CMK (cell line): ENCODE measurements at regions not wholly inside any gene's neighbourhood (a gene's known extent, or its start where the extent isn't known, plus 50 kb on each side); places are given as distances from the start of the nearest gene placed in this dataset.
A peak's percentile ranks its signal among the peaks of the same experiment; 100 is the strongest.
"Not testable (repeated sequence)": the region's sequence is repeated elsewhere in the genome, so short reads cannot be mapped to it uniquely, and the experiment has no call there.

Experiments
- DNase-seq: peaks from one replicate; pipeline ENCODE4 v3.0.0-alpha.2; 2010; ENCODE audit warnings: low read depth

DNA sequence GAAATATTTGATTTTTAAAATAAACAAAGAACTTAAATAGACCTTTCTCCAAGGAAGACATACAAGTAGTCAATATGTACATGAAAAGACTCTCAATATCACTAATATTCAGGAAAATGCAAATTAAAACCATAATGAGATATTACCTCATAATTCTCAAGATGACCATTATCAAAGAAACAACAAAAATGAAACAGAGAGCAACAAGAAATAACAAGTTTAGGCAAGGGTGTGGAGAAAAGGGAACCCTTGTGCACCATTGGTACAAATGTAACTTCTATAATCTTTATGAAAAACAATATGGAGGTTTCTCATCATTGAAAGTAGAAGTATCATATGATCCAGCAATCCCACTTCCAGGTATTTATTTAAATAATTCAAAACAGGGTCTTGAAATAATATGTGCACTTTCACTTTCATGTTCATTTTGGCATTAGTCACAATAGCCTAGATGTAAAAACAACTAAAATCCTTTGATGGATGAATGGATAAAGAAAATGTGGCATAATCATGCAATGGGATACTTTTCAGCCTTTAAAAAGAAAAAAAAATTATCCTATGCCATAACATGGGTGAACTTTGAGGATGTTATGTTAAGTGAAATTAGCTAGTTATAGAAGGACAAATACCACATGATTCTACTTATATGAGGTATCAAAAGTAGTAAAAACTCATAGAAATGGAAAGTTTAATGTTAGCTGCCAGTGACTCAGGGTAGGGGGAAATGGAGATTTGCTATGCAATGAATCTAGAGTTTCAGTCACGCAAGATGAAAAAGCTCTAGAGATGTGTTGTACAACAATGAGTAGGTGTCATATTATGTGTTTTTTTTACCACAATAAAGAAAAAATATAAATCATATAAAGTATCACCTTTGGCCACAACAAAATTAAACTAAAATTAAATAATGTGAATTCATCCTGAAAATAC lies 114.5 kb upstream of the LYPLAL1 start:
- DNase-seq: no peak

- DNase-seq: no peak
Measured at GRCh38 chr1:219060798-219061197, 112.9 kb upstream of the LYPLAL1 start.

DNA sequence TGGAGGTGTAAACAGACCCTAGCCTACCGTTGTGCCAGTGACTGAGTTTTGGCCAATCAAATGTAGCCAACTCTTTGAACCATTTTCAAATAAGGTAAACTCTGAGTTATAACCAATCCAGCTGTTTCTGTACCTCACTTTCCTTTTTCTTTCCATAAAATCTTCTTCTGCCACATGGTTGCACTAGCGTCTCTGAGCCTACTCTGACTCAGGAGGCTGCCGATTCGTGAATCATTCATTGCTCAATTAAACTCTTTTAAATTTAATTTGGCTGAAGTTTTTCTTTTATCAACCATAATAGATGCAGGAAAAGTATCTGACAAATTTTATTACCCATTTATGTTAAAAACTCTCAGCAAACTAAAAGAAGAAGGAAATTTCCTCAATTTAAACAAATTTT lies 111.5 kb upstream of the LYPLAL1 start:
- DNase-seq: no peak

DNA sequence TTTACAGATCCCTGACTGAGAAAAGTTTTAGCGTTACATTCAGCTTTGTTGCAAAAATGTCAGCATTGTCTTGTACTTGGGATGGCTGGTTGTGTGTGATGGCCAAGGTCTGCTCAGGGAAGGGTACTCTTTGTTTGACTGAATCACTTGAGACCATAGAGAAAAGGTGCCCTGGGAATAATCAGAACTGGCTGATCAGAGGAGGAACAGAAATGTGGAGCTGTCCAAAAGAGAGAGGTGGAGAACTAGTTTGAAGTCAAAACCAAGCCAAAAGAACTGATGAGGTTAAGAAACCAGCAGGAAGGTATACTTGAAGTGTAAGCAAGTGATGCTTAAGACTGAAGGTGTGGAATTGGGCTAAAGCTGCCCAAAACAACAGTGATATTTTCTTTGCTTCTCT lies 107.6 kb upstream of the LYPLAL1 start:
- DNase-seq: no peak

- no peak for DNase-seq
Measured at GRCh38 chr1:219066631-219067349, 106.9 kb upstream of the LYPLAL1 start.

GRCh38 chr1:219067350-219067712 lies 106.3 kb upstream of the LYPLAL1 start:
- no peak for DNase-seq

DNA sequence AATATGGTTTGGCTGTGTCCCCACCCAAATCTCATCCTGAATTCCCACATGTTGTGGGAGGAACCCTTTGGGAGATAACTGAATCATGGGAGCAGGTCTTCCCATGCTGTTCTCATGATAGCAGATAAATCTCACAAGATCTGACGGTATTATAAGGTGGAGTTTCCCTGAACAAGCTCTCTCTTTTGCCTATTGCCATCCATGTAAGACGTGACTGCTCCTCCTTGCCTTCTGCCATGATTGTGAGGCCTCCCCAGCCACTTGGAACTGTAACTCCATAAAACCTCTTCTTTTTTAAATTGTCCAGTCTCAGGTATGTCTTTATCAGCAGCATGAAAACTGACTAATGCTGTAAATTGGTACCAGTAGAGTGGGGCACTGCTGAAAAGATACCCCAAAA lies 103.3 kb upstream of the LYPLAL1 start:
- not testable (repeated sequence) for DNase-seq

DNA sequence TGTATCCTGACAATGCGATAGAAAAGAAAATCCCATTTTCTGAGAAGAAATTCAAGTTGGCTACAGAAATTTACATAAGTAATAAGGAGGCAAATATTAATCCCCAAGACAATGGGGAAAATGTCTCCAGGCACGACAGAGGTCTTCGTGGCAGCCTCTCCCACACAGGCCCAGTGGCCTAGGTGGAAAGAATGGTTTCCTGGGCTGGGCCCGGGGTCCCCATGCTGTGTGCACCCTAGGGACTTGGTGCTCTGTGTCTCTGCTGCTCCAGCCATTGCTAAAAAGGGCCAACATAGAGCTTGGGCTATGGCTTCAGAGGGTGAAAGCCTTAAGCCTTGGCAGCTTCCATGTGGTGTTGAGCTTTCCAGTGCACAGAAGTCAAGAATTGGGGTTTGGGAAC lies 102.5 kb upstream of the LYPLAL1 start:
- DNase-seq: no peak

DNA sequence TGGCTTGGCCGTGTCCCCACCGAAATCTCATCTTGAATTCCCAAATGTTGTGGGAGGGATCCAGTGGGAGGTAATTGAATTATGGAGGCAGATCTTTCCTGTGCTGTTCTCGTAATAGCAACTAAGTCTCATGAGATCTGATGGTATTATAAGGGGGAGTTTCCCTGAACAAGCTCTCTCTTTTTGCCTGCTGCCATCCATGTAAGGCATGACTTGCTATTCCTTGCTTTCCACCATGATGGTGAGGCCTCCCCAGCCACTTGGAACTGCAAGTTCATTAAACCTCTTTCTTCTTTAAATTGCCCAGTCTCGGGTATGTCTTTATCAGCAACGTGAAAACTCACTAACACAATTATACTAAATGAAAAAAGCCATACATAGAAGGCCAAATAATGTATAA lies 101.3 kb upstream of the LYPLAL1 start:
- no peak for DNase-seq

DNA sequence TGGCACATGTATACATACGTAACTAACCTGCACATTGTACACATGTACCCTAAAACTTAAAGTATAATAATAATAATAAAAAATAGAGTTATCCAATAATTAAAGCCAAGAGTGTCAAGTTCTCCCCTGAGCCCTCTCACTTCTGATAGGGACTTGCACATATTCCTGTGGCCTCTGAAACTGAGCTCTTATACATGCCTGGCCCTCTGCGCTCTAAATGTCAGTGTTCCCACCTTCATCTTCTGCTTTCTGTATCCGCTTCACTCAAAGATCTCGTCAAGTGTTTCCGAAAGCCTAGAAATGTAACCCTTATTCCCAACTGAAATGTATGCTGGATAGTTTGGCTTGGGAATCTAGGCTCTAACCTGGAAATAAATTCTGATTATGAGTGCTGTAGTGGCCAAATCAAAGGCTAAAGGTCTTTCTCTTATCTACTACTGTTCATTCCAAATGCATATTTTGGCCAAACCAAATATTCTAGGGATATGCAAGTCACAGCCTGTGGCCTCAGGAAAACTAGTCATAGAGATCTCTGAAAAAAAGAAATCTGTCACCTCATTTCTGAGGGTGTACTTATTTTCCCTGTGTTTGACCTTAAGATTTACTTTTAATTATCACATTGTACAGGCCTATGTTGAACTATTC lies 99.5 kb upstream of the LYPLAL1 start:
- DNase-seq: no peak

DNA sequence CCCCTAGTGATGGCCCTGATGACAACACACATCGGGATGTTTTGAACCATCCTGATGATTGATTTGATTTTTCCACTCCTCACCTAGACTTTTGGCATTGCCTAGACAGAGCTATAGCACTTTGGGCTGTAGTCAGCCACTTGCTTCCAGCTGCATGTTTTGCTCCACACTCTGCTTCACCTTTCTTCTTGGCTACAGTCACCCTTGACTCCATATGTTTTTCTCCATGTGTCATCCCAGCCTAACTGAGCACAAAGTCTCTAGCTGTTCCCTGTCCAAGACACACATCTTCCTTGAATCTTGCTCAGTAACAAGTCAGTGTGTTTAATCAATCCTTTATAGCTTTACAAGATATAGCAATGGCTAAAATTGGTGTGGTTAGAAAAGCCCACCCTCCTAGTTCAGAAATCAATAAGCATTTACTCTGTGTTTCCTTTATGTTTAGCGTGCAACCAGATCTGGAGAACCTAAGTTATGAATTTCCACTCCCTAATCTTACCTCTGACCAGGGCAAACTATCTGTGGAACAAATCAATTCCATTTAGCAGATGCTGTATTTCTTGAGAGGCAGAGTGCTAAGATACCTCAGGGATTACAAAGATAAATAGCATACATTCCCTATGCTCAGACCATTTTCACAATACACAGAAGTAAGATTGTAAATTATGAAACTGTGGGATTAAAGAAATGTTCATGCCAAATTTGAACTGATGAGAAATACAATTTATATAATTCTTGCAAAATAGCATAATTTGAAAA lies 98.4 kb upstream of the LYPLAL1 start:
- no peak for DNase-seq

GRCh38 chr1:219076326-219076937 lies 97.2 kb upstream of the LYPLAL1 start:
- no peak for DNase-seq

DNA sequence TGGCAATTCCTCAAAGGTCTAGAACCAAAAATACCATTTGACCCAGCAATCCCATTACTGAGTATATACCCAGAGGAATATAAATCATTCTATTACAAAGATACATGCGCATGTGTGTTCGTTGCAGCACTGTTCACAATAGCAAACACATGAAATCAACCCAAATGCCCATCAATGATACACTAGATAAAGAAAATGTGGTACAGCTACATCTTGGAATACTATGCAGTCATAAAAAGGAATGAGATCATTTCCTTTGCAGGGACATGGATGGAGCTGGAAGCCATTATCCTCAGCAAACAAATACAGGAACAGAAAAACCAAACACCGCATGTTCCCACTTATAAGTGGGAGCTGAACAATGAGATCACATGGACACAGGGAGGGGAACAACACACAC lies 95.9 kb upstream of the LYPLAL1 start:
- DNase-seq: not testable (repeated sequence)

- no peak for DNase-seq
Measured at GRCh38 chr1:219081943-219082925, 91.4 kb upstream of the LYPLAL1 start.

- DNase-seq: no peak
Measured at GRCh38 chr1:219083631-219084030, 90.0 kb upstream of the LYPLAL1 start.

DNA sequence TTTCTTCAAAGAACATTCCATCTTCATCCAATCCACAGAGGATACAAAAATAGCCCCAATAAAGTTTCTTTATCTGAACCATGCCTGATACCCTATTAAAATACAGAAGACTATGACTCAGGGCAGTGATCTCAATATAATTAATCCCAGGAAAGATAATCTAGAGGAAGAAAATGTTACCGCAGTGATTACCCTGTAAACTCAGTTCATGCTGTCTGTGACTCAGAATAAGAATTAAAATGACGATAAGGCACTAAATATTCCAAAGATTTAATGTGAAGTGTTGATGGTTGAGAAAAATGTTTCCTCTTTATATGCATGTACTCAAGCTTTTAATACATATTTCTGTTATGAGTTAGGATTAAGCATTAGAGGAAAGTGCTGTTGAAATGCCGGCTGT lies 88.6 kb upstream of the LYPLAL1 start:
- no peak for DNase-seq

- no peak for DNase-seq
Measured at GRCh38 chr1:219085988-219086387, 87.7 kb upstream of the LYPLAL1 start.

DNA sequence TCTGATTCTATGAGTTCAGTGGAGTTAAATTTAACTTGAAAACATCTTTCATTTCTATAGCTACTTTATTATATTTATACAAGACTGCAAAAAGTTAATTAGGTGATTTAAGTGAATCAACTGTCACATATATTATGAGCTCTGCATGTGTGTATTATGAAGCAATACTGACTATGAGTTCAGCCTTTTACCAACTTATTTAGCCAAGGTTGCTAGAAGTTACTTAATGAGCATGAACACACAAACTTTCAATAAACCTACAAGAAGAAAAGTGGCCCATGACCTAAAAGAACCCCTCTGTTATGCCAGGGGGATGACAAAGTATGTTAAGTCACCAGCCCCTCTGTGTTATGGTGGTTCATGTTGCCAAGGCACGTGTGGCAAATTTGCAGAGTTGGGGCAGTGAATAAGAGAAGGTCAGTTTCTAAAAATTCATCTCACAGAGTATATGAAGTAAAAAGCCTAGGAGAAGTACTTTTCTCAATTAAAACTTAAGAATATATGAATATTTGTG lies 86.7 kb upstream of the LYPLAL1 start:
- no peak for DNase-seq

DNA sequence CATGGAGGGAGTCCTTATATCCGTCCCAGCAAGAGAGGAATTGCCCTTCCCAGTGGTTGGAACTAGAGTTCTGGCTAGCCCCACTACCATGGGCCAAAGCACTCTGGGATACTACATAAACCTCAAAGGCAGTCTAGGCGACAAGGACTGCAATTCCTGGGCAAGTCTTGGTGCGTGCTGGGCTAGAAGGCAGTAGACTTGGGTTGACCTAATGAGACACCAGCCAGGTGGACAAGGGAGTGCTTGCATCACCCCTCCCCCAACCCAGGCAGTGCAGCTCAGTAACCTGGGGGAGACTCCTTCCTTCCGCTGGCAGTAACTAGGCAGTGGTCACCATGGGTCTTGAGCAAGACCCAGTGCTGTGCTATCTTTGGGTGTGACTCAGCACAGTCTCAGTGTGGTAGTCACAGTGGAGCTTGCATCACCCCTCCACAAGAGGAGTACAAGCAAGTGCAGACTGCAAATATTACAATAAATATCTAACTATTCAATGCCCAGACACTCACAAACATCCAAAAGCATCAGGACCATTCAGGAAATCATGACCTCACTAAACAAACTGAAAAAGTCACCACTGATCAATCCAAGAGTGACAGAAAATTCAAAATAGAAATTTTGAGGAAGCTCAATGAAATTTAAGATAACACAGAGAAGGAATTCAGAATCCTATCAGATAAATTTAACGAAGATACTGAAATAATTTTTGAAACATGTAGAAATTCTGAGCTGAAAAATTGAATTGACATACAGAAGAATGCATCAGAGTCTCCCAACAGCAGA lies 84.7 kb upstream of the LYPLAL1 start:
- DNase-seq: peak; percentile 50
